Upper lobe of right lung (tissue), 1 donor: ENCODE measurements at regions not wholly inside any gene's neighbourhood (a gene's known extent, or its start where the extent isn't known, plus 50 kb on each side); places are given as distances from the start of the nearest gene placed in this dataset.
A peak's percentile ranks its signal among the peaks of the same experiment; 100 is the strongest.

Experiments used
- ATAC-seq: fragments of 200-7000 bp; cut with Tn5 transposase; one replicate; pipeline ENCODE4 v1.9.1; 2020; ENCODE audit warnings: mild to moderate bottlenecking, moderate library complexity
- DNase-seq: peaks from one replicate; pipeline ENCODE4 v3.0.0-alpha.2; 2020
- H3K27ac ChIP-seq: fragments of 200-600 bp; one replicate; pipeline ENCODE4 v1.8.0; 2022
- H3K27me3 ChIP-seq: fragments of 200-600 bp; one replicate; pipeline ENCODE4 v1.8.0; 2022; ENCODE audit warnings: mild to moderate bottlenecking
- H3K36me3 ChIP-seq: fragments of 200-600 bp; one replicate; pipeline ENCODE4 v1.8.0; 2022
- H3K4me1 ChIP-seq: fragments of 200-600 bp; one replicate; pipeline ENCODE4 v1.8.0; 2022
- H3K4me3 ChIP-seq: fragments of 200-600 bp; one replicate; pipeline ENCODE4 v1.8.0; 2022; ENCODE audit warnings: mild to moderate bottlenecking
- H3K9me3 ChIP-seq: fragments of 200-600 bp; one replicate; pipeline ENCODE4 v1.8.0; 2022
- CTCF ChIP-seq: fragments of 200-600 bp; IDR thresholded peaks from one replicate; pipeline ENCODE4 v1.8.0; 2022; ENCODE audit warnings: antibody characterized with exemption
- intact Hi-C: fragments of 100-400 bp; cut with DNase I; formaldehyde crosslinking; loops from one replicate; pipeline ENCODE4 v1.11.0; 2022
- donor health status: DM: no; HTN: yes; CAD: no; lungs with severe emphysema.

- ATAC-seq: no peak
- Histone ChIP-seq H3K36me3 (no peaks in the 10 kb centered on the region), H3K27ac (no peak overlapping the region), H3K9me3 (no peaks in the 10 kb centered on the region), H3K4me1 (peaks cover 20% of the 10 kb centered on the region), H3K27me3 (no peaks in the 10 kb centered on the region), H3K4me3 (no peak overlapping the region)
- intact Hi-C loops: no loop called here
- DNase-seq: peak; percentile 7
- TF ChIP-seq CTCF: no peak
Observed at GRCh38 chr5:172553167-172553566, 87.9 kb upstream of the NEURL1B start.

- TF ChIP-seq CTCF: no peak
- H3K4me1 ChIP-seq: no peaks in the 10 kb centered on the region
- no peaks in the 10 kb centered on the region for H3K36me3 ChIP-seq
- DNase-seq (peak; percentile 50), ATAC-seq (no peak)
- H3K27ac ChIP-seq: no peak overlapping the region
- H3K4me3 ChIP-seq: no peak overlapping the region
- intact Hi-C loops: no loop called here
- no peaks in the 10 kb centered on the region for H3K27me3 ChIP-seq
- no peaks in the 10 kb centered on the region for H3K9me3 ChIP-seq
Observed at GRCh38 chr5:172550996-172551395, 90.1 kb upstream of the NEURL1B start.

GRCh38 chr5:172550096-172550765 is 90.8 kb upstream of the NEURL1B start:
- no peaks in the 10 kb centered on the region for H3K36me3 ChIP-seq
- H3K4me1 ChIP-seq: no peaks in the 10 kb centered on the region
- no peaks in the 10 kb centered on the region for H3K27me3 ChIP-seq
- H3K9me3 ChIP-seq: no peaks in the 10 kb centered on the region
- no peak overlapping the region for H3K4me3 ChIP-seq
- H3K27ac ChIP-seq: no peak overlapping the region
- no peak for TF ChIP-seq CTCF
- DNase-seq: peak; percentile 33
- intact Hi-C loops: no loop called here
- no peak for ATAC-seq

GRCh38 chr5:172549696-172550095 is 91.4 kb upstream of the NEURL1B start:
- TF ChIP-seq CTCF: no peak
- Histone ChIP-seq H3K36me3 (no peaks in the 10 kb centered on the region), H3K4me3 (no peak overlapping the region), H3K27ac (no peak overlapping the region), H3K9me3 (no peaks in the 10 kb centered on the region), H3K27me3 (no peaks in the 10 kb centered on the region), H3K4me1 (no peaks in the 10 kb centered on the region)
- peak; percentile 40 for DNase-seq
- ATAC-seq: no peak
- intact Hi-C loops: no loop called here

GRCh38 chr5:172548981-172549687 is 91.9 kb upstream of the NEURL1B start:
- Histone ChIP-seq H3K27ac (no peak overlapping the region), H3K4me1 (no peaks in the 10 kb centered on the region), H3K36me3 (no peaks in the 10 kb centered on the region), H3K4me3 (no peak overlapping the region), H3K27me3 (no peaks in the 10 kb centered on the region), H3K9me3 (no peaks in the 10 kb centered on the region)
- TF ChIP-seq CTCF: no peak
- peak; percentile 36 for DNase-seq
- no peak for ATAC-seq
- intact Hi-C loops: no loop called here
